ENCODE measurements at regions not wholly inside any gene's neighbourhood (a gene's known extent, or its start where the extent isn't known, plus 50 kb on each side); places are given as distances from the start of the nearest gene placed in this dataset.

DNA sequence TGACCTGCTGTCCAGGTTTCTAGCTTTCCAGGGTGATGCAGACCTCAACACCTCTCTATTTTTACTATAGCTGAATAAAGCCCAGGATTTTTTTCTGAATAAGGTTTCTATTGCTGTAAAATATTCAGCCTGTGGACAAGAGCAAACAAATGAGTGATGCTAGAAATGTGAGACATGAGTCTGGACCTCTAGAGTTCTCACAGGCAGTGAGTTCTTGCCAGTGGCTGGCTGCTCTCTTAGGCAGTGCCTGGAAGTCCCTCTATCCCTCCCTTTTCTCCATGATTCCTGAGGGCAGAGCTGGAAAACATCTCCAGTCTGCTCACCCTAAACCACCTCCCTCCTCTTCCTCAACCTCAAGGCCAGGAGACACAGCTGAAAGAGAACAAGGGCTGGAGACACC lies 793.8 kb upstream of the IGFBP3 start:
- ATAC-seq: no peak

More for the DNA sequence above, 793.8 kb upstream of the IGFBP3 start:
- TF ChIP-seq REST (IDR thresholded peaks at IDR 0.05; ENCODE audit: unreplicated experiment) (no peak), ZNF331 (CRISPR knock-in tag; IDR thresholded peaks at IDR 0.05; ENCODE audit: low read depth) (no peak), ZNF114 (CRISPR knock-in tag; IDR thresholded peaks at IDR 0.05) (no peak), NANOG (IDR thresholded peaks at IDR 0.05; ENCODE audit: borderline replicate concordance) (no peak), EZH2 (IDR thresholded peaks at IDR 0.05; ENCODE audit: low read depth, unreplicated experiment) (no peak)
- TF ChIP-seq, protein P1, sequence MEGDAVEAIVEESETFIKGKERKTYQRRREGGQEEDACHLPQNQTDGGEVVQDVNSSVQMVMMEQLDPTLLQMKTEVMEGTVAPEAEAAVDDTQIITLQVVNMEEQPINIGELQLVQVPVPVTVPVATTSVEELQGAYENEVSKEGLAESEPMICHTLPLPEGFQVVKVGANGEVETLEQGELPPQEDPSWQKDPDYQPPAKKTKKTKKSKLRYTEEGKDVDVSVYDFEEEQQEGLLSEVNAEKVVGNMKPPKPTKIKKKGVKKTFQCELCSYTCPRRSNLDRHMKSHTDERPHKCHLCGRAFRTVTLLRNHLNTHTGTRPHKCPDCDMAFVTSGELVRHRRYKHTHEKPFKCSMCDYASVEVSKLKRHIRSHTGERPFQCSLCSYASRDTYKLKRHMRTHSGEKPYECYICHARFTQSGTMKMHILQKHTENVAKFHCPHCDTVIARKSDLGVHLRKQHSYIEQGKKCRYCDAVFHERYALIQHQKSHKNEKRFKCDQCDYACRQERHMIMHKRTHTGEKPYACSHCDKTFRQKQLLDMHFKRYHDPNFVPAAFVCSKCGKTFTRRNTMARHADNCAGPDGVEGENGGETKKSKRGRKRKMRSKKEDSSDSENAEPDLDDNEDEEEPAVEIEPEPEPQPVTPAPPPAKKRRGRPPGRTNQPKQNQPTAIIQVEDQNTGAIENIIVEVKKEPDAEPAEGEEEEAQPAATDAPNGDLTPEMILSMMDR (conservative IDR thresholded peaks at IDR 0.05; ENCODE audit: low read depth in 2 of 2): no peak
- TF ChIP-seq, protein P2, sequence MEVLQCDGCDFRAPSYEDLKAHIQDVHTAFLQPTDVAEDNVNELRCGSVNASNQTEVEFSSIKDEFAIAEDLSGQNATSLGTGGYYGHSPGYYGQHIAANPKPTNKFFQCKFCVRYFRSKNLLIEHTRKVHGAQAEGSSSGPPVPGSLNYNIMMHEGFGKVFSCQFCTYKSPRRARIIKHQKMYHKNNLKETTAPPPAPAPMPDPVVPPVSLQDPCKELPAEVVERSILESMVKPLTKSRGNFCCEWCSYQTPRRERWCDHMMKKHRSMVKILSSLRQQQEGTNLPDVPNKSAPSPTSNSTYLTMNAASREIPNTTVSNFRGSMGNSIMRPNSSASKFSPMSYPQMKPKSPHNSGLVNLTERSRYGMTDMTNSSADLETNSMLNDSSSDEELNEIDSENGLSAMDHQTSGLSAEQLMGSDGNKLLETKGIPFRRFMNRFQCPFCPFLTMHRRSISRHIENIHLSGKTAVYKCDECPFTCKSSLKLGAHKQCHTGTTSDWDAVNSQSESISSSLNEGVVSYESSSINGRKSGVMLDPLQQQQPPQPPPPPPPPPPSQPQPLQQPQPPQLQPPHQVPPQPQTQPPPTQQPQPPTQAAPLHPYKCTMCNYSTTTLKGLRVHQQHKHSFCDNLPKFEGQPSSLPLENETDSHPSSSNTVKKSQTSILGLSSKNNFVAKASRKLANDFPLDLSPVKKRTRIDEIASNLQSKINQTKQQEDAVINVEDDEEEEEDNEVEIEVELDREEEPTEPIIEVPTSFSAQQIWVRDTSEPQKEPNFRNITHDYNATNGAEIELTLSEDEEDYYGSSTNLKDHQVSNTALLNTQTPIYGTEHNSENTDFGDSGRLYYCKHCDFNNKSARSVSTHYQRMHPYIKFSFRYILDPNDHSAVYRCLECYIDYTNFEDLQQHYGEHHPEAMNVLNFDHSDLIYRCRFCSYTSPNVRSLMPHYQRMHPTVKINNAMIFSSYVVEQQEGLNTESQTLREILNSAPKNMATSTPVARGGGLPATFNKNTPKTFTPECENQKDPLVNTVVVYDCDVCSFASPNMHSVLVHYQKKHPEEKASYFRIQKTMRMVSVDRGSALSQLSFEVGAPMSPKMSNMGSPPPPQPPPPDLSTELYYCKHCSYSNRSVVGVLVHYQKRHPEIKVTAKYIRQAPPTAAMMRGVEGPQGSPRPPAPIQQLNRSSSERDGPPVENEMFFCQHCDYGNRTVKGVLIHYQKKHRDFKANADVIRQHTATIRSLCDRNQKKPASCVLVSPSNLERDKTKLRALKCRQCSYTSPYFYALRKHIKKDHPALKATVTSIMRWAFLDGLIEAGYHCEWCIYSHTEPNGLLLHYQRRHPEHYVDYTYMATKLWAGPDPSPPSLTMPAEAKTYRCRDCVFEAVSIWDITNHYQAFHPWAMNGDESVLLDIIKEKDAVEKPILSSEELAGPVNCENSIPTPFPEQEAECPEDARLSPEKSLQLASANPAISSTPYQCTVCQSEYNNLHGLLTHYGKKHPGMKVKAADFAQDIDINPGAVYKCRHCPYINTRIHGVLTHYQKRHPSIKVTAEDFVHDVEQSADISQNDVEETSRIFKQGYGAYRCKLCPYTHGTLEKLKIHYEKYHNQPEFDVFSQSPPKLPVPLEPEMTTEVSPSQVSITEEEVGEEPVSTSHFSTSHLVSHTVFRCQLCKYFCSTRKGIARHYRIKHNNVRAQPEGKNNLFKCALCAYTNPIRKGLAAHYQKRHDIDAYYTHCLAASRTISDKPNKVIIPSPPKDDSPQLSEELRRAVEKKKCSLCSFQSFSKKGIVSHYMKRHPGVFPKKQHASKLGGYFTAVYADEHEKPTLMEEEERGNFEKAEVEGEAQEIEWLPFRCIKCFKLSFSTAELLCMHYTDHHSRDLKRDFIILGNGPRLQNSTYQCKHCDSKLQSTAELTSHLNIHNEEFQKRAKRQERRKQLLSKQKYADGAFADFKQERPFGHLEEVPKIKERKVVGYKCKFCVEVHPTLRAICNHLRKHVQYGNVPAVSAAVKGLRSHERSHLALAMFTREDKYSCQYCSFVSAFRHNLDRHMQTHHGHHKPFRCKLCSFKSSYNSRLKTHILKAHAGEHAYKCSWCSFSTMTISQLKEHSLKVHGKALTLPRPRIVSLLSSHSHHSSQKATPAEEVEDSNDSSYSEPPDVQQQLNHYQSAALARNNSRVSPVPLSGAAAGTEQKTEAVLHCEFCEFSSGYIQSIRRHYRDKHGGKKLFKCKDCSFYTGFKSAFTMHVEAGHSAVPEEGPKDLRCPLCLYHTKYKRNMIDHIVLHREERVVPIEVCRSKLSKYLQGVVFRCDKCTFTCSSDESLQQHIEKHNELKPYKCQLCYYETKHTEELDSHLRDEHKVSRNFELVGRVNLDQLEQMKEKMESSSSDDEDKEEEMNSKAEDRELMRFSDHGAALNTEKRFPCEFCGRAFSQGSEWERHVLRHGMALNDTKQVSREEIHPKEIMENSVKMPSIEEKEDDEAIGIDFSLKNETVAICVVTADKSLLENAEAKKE (CRISPR knock-in tag; IDR thresholded peaks at IDR 0.05): no peak
- TF ChIP-seq, protein P3, sequence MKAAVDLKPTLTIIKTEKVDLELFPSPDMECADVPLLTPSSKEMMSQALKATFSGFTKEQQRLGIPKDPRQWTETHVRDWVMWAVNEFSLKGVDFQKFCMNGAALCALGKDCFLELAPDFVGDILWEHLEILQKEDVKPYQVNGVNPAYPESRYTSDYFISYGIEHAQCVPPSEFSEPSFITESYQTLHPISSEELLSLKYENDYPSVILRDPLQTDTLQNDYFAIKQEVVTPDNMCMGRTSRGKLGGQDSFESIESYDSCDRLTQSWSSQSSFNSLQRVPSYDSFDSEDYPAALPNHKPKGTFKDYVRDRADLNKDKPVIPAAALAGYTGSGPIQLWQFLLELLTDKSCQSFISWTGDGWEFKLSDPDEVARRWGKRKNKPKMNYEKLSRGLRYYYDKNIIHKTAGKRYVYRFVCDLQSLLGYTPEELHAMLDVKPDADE (IDR thresholded peaks at IDR 0.05): no peak
- Histone ChIP-seq H3K4me3 (no peak overlapping the region), H3K27me3 (ENCODE audit: insufficient read depth) (no peaks in the 10 kb centered on the region), H4K20me1 (replicated peaks; ENCODE audit: insufficient read depth) (no peaks in the 10 kb centered on the region), H3K4me1 (ENCODE audit: insufficient read depth) (no peaks in the 10 kb centered on the region), H3K4me2 (no peak overlapping the region), H3K27ac (ENCODE audit: low read depth) (no peak overlapping the region), H3F3A (replicated peaks; ENCODE audit: low read depth) (no peaks in the 10 kb centered on the region), H3K79me2 (replicated peaks; ENCODE audit: insufficient read depth) (no peaks in the 10 kb centered on the region), H3K36me3 (ENCODE audit: insufficient read depth) (no peaks in the 10 kb centered on the region), H3K9me2 (ENCODE audit: insufficient read depth) (no peaks in the 10 kb centered on the region; the same call in 1 of the 2 replicates), H2AFZ (no peak overlapping the region)
- no peak overlapping the region for H3K4me3 Mint-ChIP-seq
- H3K27me3 Mint-ChIP-seq (ENCODE audit: insufficient read depth, low read depth, poor library complexity): peaks cover 2% of the 10 kb centered on the region
- no peaks in the 10 kb centered on the region for H3K9me3 Mint-ChIP-seq
- DNase-seq (ENCODE audit: low spot score): no peak
- no peak overlapping the region for H3K27ac Mint-ChIP-seq
- H3K36me3 Mint-ChIP-seq (ENCODE audit: low read depth): no peaks in the 10 kb centered on the region
- peaks cover 4% of the 10 kb centered on the region; the same call in 1 of the 3 replicates for H3K4me1 Mint-ChIP-seq
